Nephron (organoid): ENCODE measurements at regions not wholly inside any gene's neighbourhood (a gene's known extent, or its start where the extent isn't known, plus 50 kb on each side); places are given as distances from the start of the nearest gene placed in this dataset.

ENCODE experiments used
- H3K27ac Mint-ChIP-seq, 3 experiments: 2 replicates each; pipeline ENCODE4 v1.8.0; 2020; ENCODE audit warnings: mixed read lengths in 3 of 3, mild to moderate bottlenecking in 2 of 3, moderate library complexity in 1 of 3
- H3K27me3 Mint-ChIP-seq: 2 replicates; pipeline ENCODE4 v1.8.0; 2021; ENCODE audit warnings: low read depth, mild to moderate bottlenecking, moderate library complexity, mixed read lengths
- H3K36me3 Mint-ChIP-seq: 2 replicates; pipeline ENCODE4 v1.8.0; 2020; ENCODE audit warnings: low read depth, mixed read lengths
- H3K4me1 Mint-ChIP-seq: 2 replicates; pipeline ENCODE4 v1.8.0; 2020; ENCODE audit warnings: mixed read lengths
- H3K4me3 Mint-ChIP-seq, 3 experiments: 2 replicates each; pipeline ENCODE4 v1.8.0; 2020; ENCODE audit warnings: mild to moderate bottlenecking in 3 of 3, mixed read lengths in 3 of 3, moderate library complexity in 2 of 3
- H3K9me3 Mint-ChIP-seq: 2 replicates; pipeline ENCODE4 v1.8.0; 2020; ENCODE audit warnings: mixed read lengths
- TF ChIP-seq, protein P1 (sequence below), 3 experiments: fragments of 200-600 bp; sonication (generic); IDR thresholded peaks; one replicate each; pipeline ENCODE4 v1.5.0; 2021; ENCODE audit warnings: antibody characterized with exemption in 3 of 3; ENCODE audit not compliant: unreplicated experiment in 3 of 3

DNA sequence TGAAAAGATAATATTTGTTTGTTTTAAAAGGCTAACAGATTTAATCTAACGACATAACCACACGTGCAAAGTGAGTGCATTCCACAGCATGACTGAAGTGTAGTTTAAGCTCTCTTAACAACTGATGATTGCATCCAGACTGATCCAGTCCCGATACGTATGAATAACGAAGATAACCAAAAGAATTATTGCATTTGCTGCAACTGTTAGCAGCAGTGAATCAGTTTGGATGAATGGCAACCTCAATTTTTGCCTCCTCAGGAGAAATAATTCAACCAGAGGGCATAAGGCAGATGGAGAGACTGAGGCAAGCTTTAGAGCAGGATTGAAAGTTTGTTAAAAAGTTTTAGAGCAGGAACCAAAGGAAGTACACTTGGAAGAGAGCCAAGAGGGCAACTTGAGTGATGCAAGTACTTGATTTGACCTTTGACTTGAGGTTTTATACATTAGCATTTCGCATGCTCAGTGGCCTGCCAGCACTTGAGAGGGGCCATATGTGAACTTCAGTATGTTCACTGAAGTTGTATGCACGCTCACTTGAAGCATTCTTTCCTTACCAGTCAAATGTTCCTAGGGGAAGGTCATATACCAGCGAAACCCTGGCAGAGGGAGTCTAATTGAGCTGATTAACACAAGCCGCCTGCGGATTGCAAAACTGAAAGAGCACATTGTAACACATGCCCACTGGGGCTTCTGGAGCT, 835.0 kb upstream of the PCDH20 start:
- no peaks in the 10 kb centered on the region for H3K4me1 Mint-ChIP-seq
- no peaks in the 10 kb centered on the region for H3K36me3 Mint-ChIP-seq
- H3K27me3 Mint-ChIP-seq = no peaks in the 10 kb centered on the region
- TF ChIP-seq, protein P1, sequence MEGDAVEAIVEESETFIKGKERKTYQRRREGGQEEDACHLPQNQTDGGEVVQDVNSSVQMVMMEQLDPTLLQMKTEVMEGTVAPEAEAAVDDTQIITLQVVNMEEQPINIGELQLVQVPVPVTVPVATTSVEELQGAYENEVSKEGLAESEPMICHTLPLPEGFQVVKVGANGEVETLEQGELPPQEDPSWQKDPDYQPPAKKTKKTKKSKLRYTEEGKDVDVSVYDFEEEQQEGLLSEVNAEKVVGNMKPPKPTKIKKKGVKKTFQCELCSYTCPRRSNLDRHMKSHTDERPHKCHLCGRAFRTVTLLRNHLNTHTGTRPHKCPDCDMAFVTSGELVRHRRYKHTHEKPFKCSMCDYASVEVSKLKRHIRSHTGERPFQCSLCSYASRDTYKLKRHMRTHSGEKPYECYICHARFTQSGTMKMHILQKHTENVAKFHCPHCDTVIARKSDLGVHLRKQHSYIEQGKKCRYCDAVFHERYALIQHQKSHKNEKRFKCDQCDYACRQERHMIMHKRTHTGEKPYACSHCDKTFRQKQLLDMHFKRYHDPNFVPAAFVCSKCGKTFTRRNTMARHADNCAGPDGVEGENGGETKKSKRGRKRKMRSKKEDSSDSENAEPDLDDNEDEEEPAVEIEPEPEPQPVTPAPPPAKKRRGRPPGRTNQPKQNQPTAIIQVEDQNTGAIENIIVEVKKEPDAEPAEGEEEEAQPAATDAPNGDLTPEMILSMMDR (IDR thresholded peaks at IDR 0.05; ENCODE audit: unreplicated experiment in 3 of 3) = no peak
- no peak overlapping the region for H3K4me3 Mint-ChIP-seq
- H3K27ac Mint-ChIP-seq = no peak overlapping the region
- peaks cover 5% of the 10 kb centered on the region for H3K9me3 Mint-ChIP-seq

DNA sequence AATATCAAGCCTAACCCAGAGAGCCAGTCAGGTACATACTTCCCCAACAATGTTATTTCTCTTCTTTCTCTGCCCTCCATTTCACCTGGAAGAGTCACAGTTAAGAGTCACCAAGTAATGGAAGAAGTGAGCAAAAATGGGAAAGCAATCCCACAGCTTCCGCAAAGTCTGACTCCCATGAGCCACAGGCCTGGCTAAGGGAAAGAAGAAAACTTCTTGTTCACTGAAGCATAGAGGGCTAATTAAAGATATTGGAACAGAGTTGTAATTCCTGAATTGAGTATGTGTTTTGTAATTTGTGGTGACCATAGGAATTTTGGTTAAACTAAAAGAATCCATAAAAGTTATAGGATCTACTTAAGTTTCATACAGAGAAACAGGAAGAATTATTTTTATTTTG, 830.9 kb upstream of the PCDH20 start:
- Mint-ChIP-seq H3K4me1 (no peaks in the 10 kb centered on the region), H3K36me3 (no peaks in the 10 kb centered on the region), H3K9me3 (no peaks in the 10 kb centered on the region), H3K27me3 (no peaks in the 10 kb centered on the region), H3K27ac (peak overlapping the region in 1 of 3 experiments; percentile 6), H3K4me3 (no peak overlapping the region)
- TF ChIP-seq, protein P1 (IDR thresholded peaks at IDR 0.05; ENCODE audit: unreplicated experiment in 3 of 3) = no peak

DNA sequence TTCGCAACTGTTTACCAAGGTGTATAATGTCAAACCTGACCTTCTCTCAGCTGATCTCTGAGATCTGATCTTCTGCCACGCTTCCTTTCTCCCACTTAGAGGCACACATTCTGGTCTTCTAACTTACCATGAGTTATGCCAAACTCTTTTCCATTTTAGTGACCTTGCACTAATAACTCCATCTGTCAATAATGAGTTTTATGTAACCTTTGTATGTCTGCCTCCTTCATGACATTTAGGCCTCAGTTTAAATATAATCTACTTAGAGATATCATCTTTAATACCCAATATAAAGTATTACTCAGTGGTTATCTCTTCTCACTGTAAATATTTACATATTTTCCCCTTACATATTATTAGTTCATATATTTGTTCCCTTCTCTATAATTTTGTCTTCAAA, 827.5 kb upstream of the PCDH20 start:
- Mint-ChIP-seq H3K4me1 (no peaks in the 10 kb centered on the region), H3K27me3 (no peaks in the 10 kb centered on the region), H3K27ac (no peak overlapping the region), H3K9me3 (no peaks in the 10 kb centered on the region), H3K36me3 (no peaks in the 10 kb centered on the region), H3K4me3 (no peak overlapping the region)
- TF ChIP-seq, protein P1 (IDR thresholded peaks at IDR 0.05; ENCODE audit: unreplicated experiment in 3 of 3) = no peak

DNA sequence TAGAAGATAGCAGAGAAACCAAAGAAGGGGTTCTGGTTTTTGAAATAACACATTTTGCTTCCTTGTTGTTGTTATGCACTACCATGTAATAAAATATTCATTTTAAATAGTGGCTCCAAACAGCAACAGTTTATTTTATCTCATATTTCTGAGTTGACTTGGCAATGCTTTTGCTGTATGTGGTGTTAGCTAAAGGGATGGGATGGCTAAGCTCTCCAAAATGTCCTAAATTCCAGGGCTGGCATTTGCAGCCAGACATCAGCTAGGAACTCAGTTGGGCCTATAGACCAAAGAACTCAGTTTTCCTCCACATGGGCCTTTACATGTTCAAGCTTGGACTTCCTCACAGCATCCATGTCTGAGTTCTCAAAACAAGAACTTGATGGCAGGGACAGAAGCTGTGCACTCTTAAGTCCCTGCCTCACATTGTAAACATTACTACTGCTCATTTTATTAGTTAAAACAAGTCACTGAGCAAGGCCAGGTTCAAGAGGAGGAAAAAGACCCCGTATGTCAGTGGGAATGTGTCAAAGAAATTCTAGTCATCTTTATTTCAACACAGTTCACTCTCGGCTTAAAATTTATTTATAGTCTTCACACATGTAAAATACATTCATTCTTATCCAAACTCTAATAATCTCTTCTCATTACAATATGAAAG, 819.3 kb upstream of the PCDH20 start:
- Mint-ChIP-seq H3K9me3 (no peaks in the 10 kb centered on the region), H3K27ac (no peak overlapping the region), H3K27me3 (no peaks in the 10 kb centered on the region), H3K4me1 (peaks cover 7% of the 10 kb centered on the region), H3K36me3 (no peaks in the 10 kb centered on the region), H3K4me3 (no peak overlapping the region)
- TF ChIP-seq, protein P1 (IDR thresholded peaks at IDR 0.05; ENCODE audit: unreplicated experiment in 3 of 3) = no peak

DNA sequence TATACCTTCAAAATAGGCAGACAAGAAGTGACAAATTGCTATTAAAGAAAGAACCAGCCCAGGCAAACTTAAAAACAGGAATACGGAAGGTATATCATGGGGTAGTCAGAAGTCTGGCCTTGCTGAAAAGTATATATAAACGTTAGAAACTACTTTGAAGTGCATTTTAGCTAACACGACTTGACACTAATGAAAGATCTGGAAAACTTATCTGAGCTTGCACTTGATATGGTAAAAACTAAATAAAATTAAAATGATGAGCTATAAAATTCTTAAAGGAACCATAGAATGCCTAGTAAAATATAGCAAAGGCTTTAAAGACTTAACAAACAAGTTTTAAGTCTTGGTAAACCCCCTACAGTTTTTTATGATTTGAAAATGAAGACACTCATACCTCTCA, 795.3 kb upstream of the PCDH20 start:
- TF ChIP-seq, protein P1 (IDR thresholded peaks at IDR 0.05; ENCODE audit: unreplicated experiment in 3 of 3) = no peak
- Mint-ChIP-seq H3K27ac (no peak overlapping the region), H3K27me3 (no peaks in the 10 kb centered on the region), H3K9me3 (no peaks in the 10 kb centered on the region), H3K36me3 (no peaks in the 10 kb centered on the region), H3K4me1 (no peaks in the 10 kb centered on the region), H3K4me3 (no peak overlapping the region)

DNA sequence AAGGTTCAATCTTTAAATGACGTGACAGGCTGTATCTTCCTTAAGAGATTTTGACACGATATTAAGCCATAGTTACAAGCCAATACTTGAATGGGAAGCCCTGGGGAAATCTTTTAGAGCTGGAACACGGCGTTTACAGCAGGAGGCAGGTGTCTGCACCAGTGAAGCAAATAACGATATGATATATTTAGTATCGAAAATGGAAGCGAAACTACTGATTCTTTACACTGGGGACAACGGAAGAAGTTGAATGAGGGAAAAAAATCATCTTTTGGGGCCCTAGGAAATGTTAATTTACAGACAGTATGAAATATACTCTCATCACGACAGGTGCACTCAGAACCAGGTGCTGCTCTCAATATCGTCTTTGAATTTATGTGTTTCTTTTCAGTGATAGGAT, 793.9 kb upstream of the PCDH20 start:
- TF ChIP-seq, protein P1 (IDR thresholded peaks at IDR 0.05; ENCODE audit: unreplicated experiment in 3 of 3) = no peak
- Mint-ChIP-seq H3K27ac (no peak overlapping the region), H3K36me3 (no peaks in the 10 kb centered on the region), H3K4me1 (no peaks in the 10 kb centered on the region), H3K4me3 (no peak overlapping the region), H3K27me3 (no peaks in the 10 kb centered on the region), H3K9me3 (peaks cover 7% of the 10 kb centered on the region)
